ENCODE measurements at regions not wholly inside any gene's neighbourhood (a gene's known extent, or its start where the extent isn't known, plus 50 kb on each side); places are given as distances from the start of the nearest gene placed in this dataset.
"Not testable (repeated sequence)": the region's sequence is repeated elsewhere in the genome, so short reads cannot be mapped to it uniquely, and the experiment has no call there.

DNA sequence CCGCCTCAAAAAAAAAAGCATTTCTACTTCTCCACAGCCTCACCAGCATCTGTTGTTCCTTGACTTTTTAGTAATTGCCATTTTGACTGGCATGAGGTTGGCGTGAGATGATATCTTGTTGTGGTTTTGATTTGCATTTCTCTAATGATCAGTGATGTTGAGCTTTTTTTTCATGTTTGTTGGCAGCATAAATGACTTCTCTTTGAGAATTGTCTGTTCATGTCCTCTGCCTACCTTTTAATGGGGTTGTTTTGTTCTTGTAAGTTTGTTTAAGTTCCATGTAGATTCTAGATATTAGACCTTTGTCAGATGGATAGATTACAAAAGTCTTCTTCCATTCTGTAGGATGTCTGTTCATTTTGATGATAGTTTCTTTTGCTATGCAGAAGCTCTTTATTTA, 182.9 kb downstream of the FOXG1 start:
- DNase-seq: no peak

- DNase-seq: peak; percentile 25
These were observed 185.6 kb downstream of the FOXG1 start for GRCh38 chr14:28952161-28952560.

DNA sequence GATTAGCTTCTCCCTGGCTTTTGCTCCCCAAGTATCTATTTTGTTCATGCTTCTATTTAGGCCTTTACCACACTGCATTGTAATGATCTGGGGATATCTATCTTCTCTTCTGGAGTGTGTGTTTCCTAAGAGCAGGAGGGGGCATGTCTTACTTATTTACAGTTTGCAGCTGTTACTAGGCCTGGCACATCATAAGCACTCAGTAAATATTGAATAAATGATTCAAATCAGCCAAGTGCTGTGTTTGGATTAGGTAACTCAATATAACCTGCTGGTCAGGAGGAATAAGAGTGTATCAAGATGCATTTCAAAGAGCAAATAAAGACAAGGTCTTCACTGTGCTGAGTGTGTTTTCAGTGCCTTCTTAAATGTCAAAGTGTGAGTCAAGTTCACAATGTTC, 186.1 kb downstream of the FOXG1 start:
- DNase-seq: peak; percentile 81

GRCh38 chr14:28953973-28954372, 187.4 kb downstream of the FOXG1 start:
- peak; percentile 50 for DNase-seq

- no peak for DNase-seq
These were observed 200.0 kb downstream of the FOXG1 start for GRCh38 chr14:28966416-28967233.

- DNase-seq: peak; percentile 75
These were observed 208.5 kb downstream of the FOXG1 start for GRCh38 chr14:28975084-28975483.

DNA sequence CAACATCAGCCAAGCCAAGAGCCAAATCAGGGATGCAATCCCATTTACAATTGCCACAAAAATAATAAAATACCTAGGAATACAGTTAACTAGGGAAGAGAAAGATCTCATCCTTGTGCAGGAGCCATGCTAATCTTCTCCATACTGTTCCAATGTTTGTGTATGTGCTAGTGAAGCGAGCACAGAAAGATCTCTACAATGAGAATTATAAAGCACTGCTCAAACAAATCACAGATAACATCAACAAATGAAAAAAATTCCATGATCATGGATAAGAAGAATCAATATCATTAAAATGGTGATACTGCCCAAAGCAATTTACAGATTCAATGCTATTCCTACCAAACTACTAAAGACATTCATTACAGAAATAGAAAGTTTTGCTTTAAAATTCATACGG, 215.6 kb downstream of the FOXG1 start:
- DNase-seq: no peak

DNA sequence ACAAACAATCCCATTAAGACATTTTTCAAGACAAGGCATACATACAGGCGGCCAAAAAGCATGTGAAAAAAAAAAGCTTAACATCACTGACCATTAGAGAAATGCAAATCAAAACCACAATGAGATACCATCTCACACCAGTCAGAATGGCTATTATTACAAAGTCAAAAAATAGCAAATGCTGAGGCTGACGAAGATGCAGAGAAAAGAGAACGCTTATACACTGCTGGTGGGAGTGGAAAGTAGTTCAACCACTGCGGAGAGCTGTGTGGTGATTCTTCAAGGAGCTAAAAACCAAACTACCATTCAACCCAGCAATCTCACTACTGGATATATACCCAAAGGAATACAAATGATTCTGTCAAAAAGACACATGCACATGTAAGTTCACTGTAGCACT, 216.7 kb downstream of the FOXG1 start:
- DNase-seq: no peak

GRCh38 chr14:28987516-28987915, 220.9 kb downstream of the FOXG1 start:
- no peak for DNase-seq

GRCh38 chr14:28997196-28997595, 230.6 kb downstream of the FOXG1 start:
- DNase-seq: not testable (repeated sequence)

- DNase-seq: no peak
These were observed 233.1 kb downstream of the FOXG1 start for GRCh38 chr14:28999656-29000055.

- no peak for DNase-seq
These were observed 239.1 kb downstream of the FOXG1 start for GRCh38 chr14:29005647-29006046.

DNA sequence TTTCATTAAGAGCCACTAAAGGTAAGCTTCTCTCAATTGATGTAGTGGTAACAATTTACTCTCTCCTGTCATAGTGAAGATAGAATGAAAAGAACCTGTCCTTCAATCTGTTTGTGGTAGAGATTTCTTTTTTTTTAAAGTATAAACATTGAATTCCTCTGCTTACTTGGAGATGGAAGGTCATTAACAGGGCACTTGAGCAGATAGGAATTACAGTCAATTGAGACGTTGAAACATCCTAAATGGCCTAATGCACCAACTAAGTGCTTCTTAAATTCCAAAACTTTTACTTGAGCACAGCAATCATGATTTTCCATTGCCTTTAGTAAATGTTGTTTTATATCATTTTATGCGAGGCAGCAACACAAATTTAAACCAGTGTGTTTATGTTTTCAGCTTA, 241.4 kb downstream of the FOXG1 start:
- no peak for DNase-seq

DNA sequence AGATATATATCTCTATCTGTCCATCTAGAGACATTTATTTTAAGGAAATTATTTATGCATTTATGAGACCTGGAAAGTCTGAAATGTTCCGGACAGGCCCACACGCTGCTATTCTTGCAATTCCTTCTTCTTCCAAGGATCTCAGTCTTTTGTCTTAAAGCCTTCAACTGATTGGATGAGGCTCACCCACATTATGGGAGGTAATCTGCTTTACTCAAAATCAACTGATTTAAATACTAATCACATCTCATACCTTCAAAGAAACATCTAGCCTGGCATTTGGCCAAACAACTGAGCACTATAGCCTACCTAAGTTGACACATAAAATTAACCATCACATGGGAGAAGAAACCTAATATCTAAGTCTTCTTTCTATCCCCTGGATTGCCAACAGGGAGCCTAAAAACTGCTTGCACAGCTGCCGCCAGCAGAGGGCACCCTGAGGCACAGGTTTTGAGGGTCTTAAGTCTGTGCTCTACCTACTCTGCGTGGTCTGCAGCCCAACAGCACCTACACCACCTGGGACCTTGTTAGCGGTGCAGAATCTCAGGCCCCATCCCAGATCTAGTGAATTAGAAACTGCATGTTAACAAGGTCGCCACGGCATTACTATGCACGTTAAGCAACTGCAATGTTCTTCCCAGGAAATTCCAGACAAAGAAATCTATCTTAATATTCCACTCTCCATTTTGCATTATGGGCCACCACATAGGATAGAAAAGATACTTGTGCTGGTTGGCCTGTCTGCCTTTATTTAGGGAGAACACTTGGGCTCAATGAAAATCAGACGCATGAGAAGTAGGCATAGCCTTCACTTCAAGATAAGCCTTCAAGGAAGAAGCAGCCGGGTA, 249.7 kb downstream of the FOXG1 start:
- DNase-seq: peak; percentile 79

- DNase-seq: not testable (repeated sequence)
These were observed 256.9 kb downstream of the FOXG1 start for GRCh38 chr14:29023505-29023904.

- DNase-seq: not testable (repeated sequence)
These were observed 260.9 kb downstream of the FOXG1 start for GRCh38 chr14:29027441-29027840.

GRCh38 chr14:29027941-29028705, 261.5 kb downstream of the FOXG1 start:
- not testable (repeated sequence) for DNase-seq

DNA sequence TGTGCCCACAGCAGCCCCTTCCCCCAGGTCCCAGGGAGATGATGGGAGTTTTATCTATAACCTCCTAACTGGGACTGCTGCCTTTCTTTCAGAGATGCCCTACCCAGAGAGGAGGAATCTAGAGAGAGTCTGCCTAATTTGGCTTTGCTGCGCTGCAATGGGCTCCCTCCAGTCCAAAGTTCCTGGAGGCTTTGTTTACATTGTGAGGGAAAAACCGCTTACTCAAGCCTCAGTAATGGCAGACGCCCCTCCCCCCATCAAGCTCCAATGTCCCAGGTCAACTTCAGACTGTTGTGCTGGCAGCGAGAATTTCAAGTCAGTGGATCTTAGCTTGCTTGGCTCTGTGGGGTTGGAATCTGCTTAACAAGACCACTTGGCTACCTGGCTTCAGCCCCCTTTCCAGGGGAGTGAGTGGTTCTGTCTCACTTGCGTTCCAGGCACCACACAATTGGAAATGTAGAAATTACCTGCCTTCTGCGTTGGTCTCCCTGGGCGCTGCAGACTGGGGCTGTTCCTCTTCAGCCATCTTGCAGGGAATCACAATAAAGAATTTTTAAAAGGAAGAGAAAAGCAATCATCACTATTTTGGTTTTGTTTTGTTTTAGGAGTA, 262.5 kb downstream of the FOXG1 start:
- peak; percentile 28 for DNase-seq

DNA sequence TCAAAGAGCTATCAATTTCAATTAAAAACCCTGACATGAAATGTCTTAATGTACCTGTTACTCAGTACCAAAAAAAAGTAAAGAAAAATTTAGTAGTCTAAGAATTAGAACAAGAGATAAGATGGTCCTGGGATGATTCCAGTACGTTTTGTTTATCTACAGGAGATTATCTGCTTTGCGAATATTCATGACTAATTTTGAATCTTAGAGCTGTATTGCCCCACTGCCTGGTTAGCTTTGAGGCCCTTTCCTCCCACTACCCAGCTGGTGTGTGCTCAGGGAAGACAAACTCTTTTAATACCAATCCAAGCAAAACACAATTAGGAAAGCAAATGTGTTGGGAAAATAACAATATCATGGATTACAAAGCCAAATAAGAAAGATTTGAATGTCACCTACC, 263.5 kb downstream of the FOXG1 start:
- no peak for DNase-seq

DNA sequence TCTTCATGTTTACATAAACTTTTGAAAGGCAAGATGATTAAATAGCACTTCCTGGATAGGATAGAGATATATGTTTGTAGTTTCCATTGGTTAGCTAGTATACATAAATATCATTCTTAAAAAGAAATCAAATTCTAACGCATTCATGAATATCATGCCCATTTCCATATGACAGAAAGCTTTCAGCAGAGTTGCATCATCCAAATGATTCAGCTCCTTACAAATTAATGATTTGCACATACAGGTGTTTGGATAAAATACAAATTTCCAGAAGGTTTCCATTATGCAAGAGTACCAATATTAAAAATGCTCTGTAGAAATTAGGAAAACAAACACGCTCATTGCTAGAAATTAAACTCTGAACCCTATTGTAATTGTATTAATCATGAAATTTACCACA, 264.4 kb downstream of the FOXG1 start:
- DNase-seq: peak; percentile 43

- no peak for DNase-seq
These were observed 268.5 kb downstream of the FOXG1 start for GRCh38 chr14:29035134-29035533.

DNA sequence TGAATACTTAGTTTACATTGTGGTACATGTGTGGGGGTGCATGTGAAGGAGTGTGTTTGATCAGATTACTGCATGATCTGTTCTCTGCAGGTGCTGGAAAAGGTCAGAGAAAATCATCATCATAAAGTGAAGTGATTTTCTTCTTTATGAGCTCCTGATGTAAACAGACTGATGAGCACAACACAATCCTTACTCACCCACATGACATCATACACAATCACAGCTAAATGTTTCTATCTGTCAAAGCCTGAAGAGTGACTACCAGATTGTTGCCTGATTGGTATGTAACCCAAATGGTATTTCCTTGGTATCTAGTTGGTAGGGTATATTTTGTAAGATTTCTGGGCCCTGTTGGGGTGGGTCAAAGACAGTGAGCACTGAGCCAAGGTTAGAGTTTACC, 270.8 kb downstream of the FOXG1 start:
- peak; percentile 83 for DNase-seq

DNA sequence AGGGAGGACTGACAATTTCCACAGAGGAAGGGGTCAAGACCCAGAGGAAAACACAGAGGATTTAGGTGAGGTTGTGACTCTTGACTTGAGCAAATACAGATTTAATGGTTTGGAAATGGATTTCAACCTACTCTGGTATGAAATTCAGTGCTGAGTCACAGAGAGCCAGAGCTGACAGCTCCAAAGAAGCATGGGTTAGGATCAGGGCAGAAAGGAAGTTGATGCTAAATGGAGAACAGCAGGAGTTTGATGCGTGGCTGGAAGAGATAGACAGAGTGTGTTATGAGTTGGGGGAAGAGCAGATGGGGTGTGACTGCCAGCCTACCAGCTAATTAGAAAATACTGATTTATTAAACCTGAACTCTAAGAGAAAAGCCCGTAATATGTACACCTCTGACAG, 272.6 kb downstream of the FOXG1 start:
- DNase-seq: peak; percentile 95

Measured in NCI-H69 (cell line).